A204.1 (cell line): ENCODE measurements at regions not wholly inside any gene's neighbourhood (a gene's known extent, or its start where the extent isn't known, plus 50 kb on each side); places are given as distances from the start of the nearest gene placed in this dataset.
A peak's percentile ranks its signal among the peaks of the same experiment; 100 is the strongest.
"Not testable (repeated sequence)": the region's sequence is repeated elsewhere in the genome, so short reads cannot be mapped to it uniquely, and the experiment has no call there.

Experiments used
- FAIRE-seq: peaks from 2 replicates; lab custom pipeline; 2012; peaks lifted over from hg19 to GRCh38; lab: Jason Lieb, UNC

GRCh38 chr15:55126111-55126510, 70.6 kb downstream of the RSL24D1 start:
- no peak for FAIRE-seq

- no peak for FAIRE-seq
Observed at GRCh38 chr15:55124616-55125015, 72.1 kb downstream of the RSL24D1 start.

- no peak for FAIRE-seq
Observed at GRCh38 chr15:55118344-55118870, 78.3 kb downstream of the RSL24D1 start.

GRCh38 chr15:55116636-55117035, 80.1 kb downstream of the RSL24D1 start:
- FAIRE-seq, result no peak

GRCh38 chr15:55113736-55114135, 83.0 kb downstream of the RSL24D1 start:
- FAIRE-seq, result no peak

- no peak for FAIRE-seq
Observed at GRCh38 chr15:55112706-55113105, 84.0 kb downstream of the RSL24D1 start.

- FAIRE-seq, result no peak
Observed at GRCh38 chr15:55110446-55110845, 86.3 kb downstream of the RSL24D1 start.

- no peak for FAIRE-seq
Observed at GRCh38 chr15:55108858-55109518, 87.8 kb downstream of the RSL24D1 start.

- no peak for FAIRE-seq
Observed at GRCh38 chr15:55108448-55108847, 88.3 kb downstream of the RSL24D1 start.

GRCh38 chr15:55106155-55106554, 90.6 kb downstream of the RSL24D1 start:
- FAIRE-seq, result no peak

- FAIRE-seq, result no peak
Observed at GRCh38 chr15:55094136-55094535, 102.6 kb downstream of the RSL24D1 start.

GRCh38 chr15:55088207-55088606, 108.5 kb downstream of the RSL24D1 start:
- FAIRE-seq, result no peak

GRCh38 chr15:55084673-55085072, 112.1 kb downstream of the RSL24D1 start:
- no peak for FAIRE-seq

GRCh38 chr15:55084216-55084615, 112.5 kb downstream of the RSL24D1 start:
- FAIRE-seq, result no peak

- FAIRE-seq, result peak; percentile 37
Observed at GRCh38 chr15:55077052-55077451, 119.7 kb downstream of the RSL24D1 start.

- no peak for FAIRE-seq
Observed at GRCh38 chr15:55074431-55074830, 122.3 kb downstream of the RSL24D1 start.

- not testable (repeated sequence) for FAIRE-seq
Observed at GRCh38 chr15:55063970-55064369, 132.8 kb downstream of the RSL24D1 start.

- FAIRE-seq, result no peak
Observed at GRCh38 chr15:55060836-55061235, 135.9 kb downstream of the RSL24D1 start.

- no peak for FAIRE-seq
Observed at GRCh38 chr15:55056500-55056899, 140.2 kb downstream of the RSL24D1 start.

- FAIRE-seq, result no peak
Observed at GRCh38 chr15:55044162-55044561, 152.6 kb downstream of the RSL24D1 start.

- FAIRE-seq, result no peak
Observed at GRCh38 chr15:55037071-55037470, 159.7 kb downstream of the RSL24D1 start.

GRCh38 chr15:55035749-55036148, 161.0 kb downstream of the RSL24D1 start:
- FAIRE-seq, result no peak

- no peak for FAIRE-seq
Observed at GRCh38 chr15:55033574-55033973, 163.2 kb downstream of the RSL24D1 start.

- no peak for FAIRE-seq
Observed at GRCh38 chr15:55031727-55032126, 165.0 kb downstream of the RSL24D1 start.
